Neural cell (in vitro differentiated cells): ENCODE measurements at regions not wholly inside any gene's neighbourhood (a gene's known extent, or its start where the extent isn't known, plus 50 kb on each side); places are given as distances from the start of the nearest gene placed in this dataset.
"Not testable (repeated sequence)": the region's sequence is repeated elsewhere in the genome, so short reads cannot be mapped to it uniquely, and the experiment has no call there.

Experiments
- H2AFZ ChIP-seq: fragments of 200-600, 300-800 bp; sonication (generic), shearing (Covaris generic); 2 replicates; pipeline ENCODE4 v1.6.0; 2014; ENCODE audit warnings: low read depth, mild to moderate bottlenecking, antibody characterized with exemption, low read length, moderate library complexity
- H3F3A ChIP-seq: fragments of 200-600 bp; shearing (Covaris generic); 2 replicates; pipeline ENCODE4 v1.6.1; 2016; ENCODE audit warnings: mild to moderate bottlenecking, moderate library complexity, mixed read lengths, antibody characterized with exemption, low read length; ENCODE audit not compliant: insufficient read depth, poor library complexity, severe bottlenecking
- H3K27ac ChIP-seq: fragments of 200-600, 300-800 bp; sonication (generic), shearing (Covaris generic); 2 replicates; pipeline ENCODE4 v1.5.1; 2014; ENCODE audit warnings: mild to moderate bottlenecking, low read length, moderate library complexity
- H3K27me3 ChIP-seq: fragments of 300-800, 200-600 bp; sonication (generic), shearing (Covaris generic); 2 replicates; pipeline ENCODE4 v1.6.0; 2014; ENCODE audit warnings: mild to moderate bottlenecking, low read depth, low read length, moderate library complexity; ENCODE audit not compliant: insufficient read depth
- H3K36me3 ChIP-seq: fragments of 300-800, 200-600 bp; sonication (generic), shearing (Covaris generic); 2 replicates; pipeline ENCODE4 v1.5.1; 2014; ENCODE audit warnings: mild to moderate bottlenecking, antibody characterized with exemption, low read length, moderate library complexity; ENCODE audit not compliant: insufficient read depth
- H3K4me2 ChIP-seq: fragments of 300-800, 200-600 bp; sonication (generic), shearing (Covaris generic); 2 replicates; pipeline ENCODE4 v1.6.0; 2014; ENCODE audit warnings: mild to moderate bottlenecking, low read length
- H3K4me3 ChIP-seq: fragments of 300-800, 200-600 bp; sonication (generic), shearing (Covaris generic); 2 replicates; pipeline ENCODE4 v1.5.1; 2014; ENCODE audit warnings: mild to moderate bottlenecking, low read length, moderate library complexity
- H3K79me2 ChIP-seq: fragments of 200-600 bp; shearing (Covaris generic); replicated peaks from 2 replicates; pipeline ENCODE4 v1.6.0; 2014; ENCODE audit warnings: mild to moderate bottlenecking, low read length, moderate library complexity; ENCODE audit not compliant: insufficient read depth
- H3K9ac ChIP-seq: fragments of 300-800, 200-600 bp; sonication (generic), shearing (Covaris generic); 2 replicates; pipeline ENCODE4 v1.6.1; 2016; ENCODE audit warnings: mild to moderate bottlenecking, low read length, mixed read lengths
- H3K9me2 ChIP-seq: fragments of 200-600 bp; shearing (Covaris generic); 2 replicates; pipeline ENCODE4 v1.6.1; 2016; ENCODE audit warnings: mild to moderate bottlenecking, low read length, mixed read lengths; ENCODE audit not compliant: insufficient read depth
- H3K9me3 ChIP-seq: fragments of 200-600, 300-800 bp; sonication (generic), shearing (Covaris generic); 2 replicates; pipeline ENCODE4 v1.6.1; 2016; ENCODE audit warnings: mild to moderate bottlenecking, mixed run types, low read length, moderate library complexity, mixed read lengths
- H4K20me1 ChIP-seq: fragments of 200-600 bp; shearing (Covaris generic); 2 replicates; pipeline ENCODE4 v1.6.1; 2016; ENCODE audit warnings: mild to moderate bottlenecking, mixed run types; ENCODE audit not compliant: insufficient read depth
- EP300 ChIP-seq: fragments of 450-650 bp; conservative IDR thresholded peaks from 2 replicates; pipeline ENCODE4 v1.6.1; 2014; ENCODE audit warnings: antibody characterized with exemption, mild to moderate bottlenecking, moderate library complexity; ENCODE audit not compliant: poor library complexity, severe bottlenecking
- EZH2 ChIP-seq: fragments of 200-600, 300-800 bp; shearing (Covaris generic), sonication (generic); IDR thresholded peaks from 2 replicates; pipeline ENCODE4 v1.6.1; 2014; ENCODE audit warnings: antibody characterized with exemption, low read length, borderline replicate concordance, mild to moderate bottlenecking; ENCODE audit not compliant: insufficient read depth, poor library complexity, severe bottlenecking
- MXI1 ChIP-seq: fragments of 450-650 bp; conservative IDR thresholded peaks from 2 replicates; pipeline ENCODE4 v1.6.1; 2014; ENCODE audit warnings: antibody characterized with exemption, mild to moderate bottlenecking; ENCODE audit not compliant: poor library complexity, severe bottlenecking
- POLR2AphosphoS5 ChIP-seq: IDR thresholded peaks from 2 replicates; pipeline ENCODE4 v1.6.1; 2012
- RAD21 ChIP-seq: fragments of 450-650 bp; conservative IDR thresholded peaks from 2 replicates; pipeline ENCODE4 v1.6.1; 2014; ENCODE audit warnings: antibody characterized with exemption, mild to moderate bottlenecking, moderate library complexity
- SMC3 ChIP-seq: fragments of 450-650 bp; conservative IDR thresholded peaks from 2 replicates; pipeline ENCODE4 v1.6.1; 2014; ENCODE audit warnings: antibody characterized with exemption, mild to moderate bottlenecking, moderate library complexity; ENCODE audit not compliant: poor library complexity
- TAF1 ChIP-seq: IDR thresholded peaks from 2 replicates; pipeline ENCODE4 v1.6.1; 2012; ENCODE audit warnings: low read depth
- TF ChIP-seq, protein P1 (sequence below): fragments of 450-650 bp; IDR thresholded peaks from 2 replicates; pipeline ENCODE4 v1.5.1; 2014; ENCODE audit warnings: antibody characterized with exemption, mild to moderate bottlenecking, moderate library complexity; ENCODE audit not compliant: poor library complexity, severe bottlenecking
- TF ChIP-seq, protein P2 (sequence below): IDR thresholded peaks from 2 replicates; pipeline ENCODE4 v1.6.1; 2012; ENCODE audit warnings: borderline replicate concordance

DNA sequence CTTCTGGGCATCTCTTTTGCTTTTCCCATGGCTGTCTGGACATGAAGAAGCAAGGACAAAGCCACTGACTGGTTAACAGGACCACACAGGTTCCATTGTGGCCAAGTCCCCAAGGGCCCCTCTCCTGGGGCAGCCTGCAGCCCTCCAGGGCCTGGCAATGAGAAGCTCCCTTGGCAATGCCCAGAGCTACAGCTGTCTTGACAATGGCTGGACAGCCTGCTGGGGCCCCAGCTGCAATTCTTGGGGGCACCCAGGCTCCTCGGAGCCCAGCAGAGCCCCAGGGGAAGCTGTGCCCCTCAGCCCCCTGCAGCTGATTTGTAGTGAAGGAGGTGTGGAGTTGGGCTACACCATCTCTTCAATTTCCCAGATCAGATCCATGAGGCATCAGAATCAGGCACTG is 384.9 kb upstream of the PODXL start:
- no peaks in the 10 kb centered on the region for H3F3A ChIP-seq
- no peaks in the 10 kb centered on the region for H4K20me1 ChIP-seq
- no peak overlapping the region for H3K9ac ChIP-seq
- H3K4me3 ChIP-seq = no peak overlapping the region
- no peak overlapping the region for H3K4me2 ChIP-seq
- no peak overlapping the region for H3K27ac ChIP-seq
- no peaks in the 10 kb centered on the region for H3K27me3 ChIP-seq
- no peak overlapping the region for H2AFZ ChIP-seq
- H3K9me3 ChIP-seq = no peaks in the 10 kb centered on the region
- H3K79me2 ChIP-seq = no peaks in the 10 kb centered on the region
- H3K36me3 ChIP-seq = no peaks in the 10 kb centered on the region
- no peaks in the 10 kb centered on the region for H3K9me2 ChIP-seq
- TF ChIP-seq TAF1 = no peak
- TF ChIP-seq EP300 = no peak
- TF ChIP-seq, protein P1, sequence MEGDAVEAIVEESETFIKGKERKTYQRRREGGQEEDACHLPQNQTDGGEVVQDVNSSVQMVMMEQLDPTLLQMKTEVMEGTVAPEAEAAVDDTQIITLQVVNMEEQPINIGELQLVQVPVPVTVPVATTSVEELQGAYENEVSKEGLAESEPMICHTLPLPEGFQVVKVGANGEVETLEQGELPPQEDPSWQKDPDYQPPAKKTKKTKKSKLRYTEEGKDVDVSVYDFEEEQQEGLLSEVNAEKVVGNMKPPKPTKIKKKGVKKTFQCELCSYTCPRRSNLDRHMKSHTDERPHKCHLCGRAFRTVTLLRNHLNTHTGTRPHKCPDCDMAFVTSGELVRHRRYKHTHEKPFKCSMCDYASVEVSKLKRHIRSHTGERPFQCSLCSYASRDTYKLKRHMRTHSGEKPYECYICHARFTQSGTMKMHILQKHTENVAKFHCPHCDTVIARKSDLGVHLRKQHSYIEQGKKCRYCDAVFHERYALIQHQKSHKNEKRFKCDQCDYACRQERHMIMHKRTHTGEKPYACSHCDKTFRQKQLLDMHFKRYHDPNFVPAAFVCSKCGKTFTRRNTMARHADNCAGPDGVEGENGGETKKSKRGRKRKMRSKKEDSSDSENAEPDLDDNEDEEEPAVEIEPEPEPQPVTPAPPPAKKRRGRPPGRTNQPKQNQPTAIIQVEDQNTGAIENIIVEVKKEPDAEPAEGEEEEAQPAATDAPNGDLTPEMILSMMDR = no peak

DNA sequence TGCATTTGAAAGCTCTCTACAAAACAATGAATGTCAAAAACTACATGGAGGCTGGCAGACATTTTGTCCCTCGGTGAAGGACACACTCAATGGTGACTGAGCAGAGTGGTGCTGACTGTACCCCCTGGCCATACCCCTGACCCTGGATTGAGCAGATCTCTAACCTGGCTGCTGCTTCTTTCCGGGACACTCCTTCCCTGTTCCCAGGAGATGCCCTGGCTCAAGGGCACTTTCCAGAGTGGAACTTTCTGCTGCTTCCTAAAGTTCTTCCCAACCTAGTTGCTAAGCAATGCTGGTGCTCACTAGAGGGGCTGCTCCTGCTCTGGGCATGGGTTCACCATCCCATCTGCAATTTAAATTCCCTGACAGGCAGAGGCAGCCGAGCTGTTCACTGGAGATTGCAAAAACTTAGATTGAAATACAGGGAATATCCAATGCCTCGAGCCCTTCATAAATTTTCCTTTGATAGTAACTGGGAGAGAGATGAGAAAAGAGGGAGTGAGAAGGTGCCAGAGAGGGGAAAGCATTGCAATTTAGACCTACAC is 384.3 kb upstream of the PODXL start:
- no peak overlapping the region for H2AFZ ChIP-seq
- no peaks in the 10 kb centered on the region for H3K27me3 ChIP-seq
- TF ChIP-seq SMC3 (no peak), EZH2 (no peak), TAF1 (no peak), POLR2AphosphoS5 (no peak), MXI1 (no peak), EP300 (no peak), RAD21 (no peak)
- TF ChIP-seq, protein P2, sequence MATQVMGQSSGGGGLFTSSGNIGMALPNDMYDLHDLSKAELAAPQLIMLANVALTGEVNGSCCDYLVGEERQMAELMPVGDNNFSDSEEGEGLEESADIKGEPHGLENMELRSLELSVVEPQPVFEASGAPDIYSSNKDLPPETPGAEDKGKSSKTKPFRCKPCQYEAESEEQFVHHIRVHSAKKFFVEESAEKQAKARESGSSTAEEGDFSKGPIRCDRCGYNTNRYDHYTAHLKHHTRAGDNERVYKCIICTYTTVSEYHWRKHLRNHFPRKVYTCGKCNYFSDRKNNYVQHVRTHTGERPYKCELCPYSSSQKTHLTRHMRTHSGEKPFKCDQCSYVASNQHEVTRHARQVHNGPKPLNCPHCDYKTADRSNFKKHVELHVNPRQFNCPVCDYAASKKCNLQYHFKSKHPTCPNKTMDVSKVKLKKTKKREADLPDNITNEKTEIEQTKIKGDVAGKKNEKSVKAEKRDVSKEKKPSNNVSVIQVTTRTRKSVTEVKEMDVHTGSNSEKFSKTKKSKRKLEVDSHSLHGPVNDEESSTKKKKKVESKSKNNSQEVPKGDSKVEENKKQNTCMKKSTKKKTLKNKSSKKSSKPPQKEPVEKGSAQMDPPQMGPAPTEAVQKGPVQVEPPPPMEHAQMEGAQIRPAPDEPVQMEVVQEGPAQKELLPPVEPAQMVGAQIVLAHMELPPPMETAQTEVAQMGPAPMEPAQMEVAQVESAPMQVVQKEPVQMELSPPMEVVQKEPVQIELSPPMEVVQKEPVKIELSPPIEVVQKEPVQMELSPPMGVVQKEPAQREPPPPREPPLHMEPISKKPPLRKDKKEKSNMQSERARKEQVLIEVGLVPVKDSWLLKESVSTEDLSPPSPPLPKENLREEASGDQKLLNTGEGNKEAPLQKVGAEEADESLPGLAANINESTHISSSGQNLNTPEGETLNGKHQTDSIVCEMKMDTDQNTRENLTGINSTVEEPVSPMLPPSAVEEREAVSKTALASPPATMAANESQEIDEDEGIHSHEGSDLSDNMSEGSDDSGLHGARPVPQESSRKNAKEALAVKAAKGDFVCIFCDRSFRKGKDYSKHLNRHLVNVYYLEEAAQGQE = no peak
- TF ChIP-seq, protein P1 = no peak
- no peaks in the 10 kb centered on the region for H3K9me2 ChIP-seq
- H3K36me3 ChIP-seq = no peaks in the 10 kb centered on the region
- H4K20me1 ChIP-seq = no peaks in the 10 kb centered on the region
- no peak overlapping the region for H3K9ac ChIP-seq
- no peaks in the 10 kb centered on the region for H3K79me2 ChIP-seq
- H3K27ac ChIP-seq = no peak overlapping the region
- H3F3A ChIP-seq = no peaks in the 10 kb centered on the region
- H3K9me3 ChIP-seq = no peaks in the 10 kb centered on the region
- no peak overlapping the region for H3K4me3 ChIP-seq
- no peak overlapping the region for H3K4me2 ChIP-seq

- H2AFZ ChIP-seq, H3K36me3 ChIP-seq, H3F3A ChIP-seq, H3K9ac ChIP-seq, H4K20me1 ChIP-seq, H3K9me2 ChIP-seq, H3K9me3 ChIP-seq, H3K4me2 ChIP-seq, H3K79me2 ChIP-seq, H3K4me3 ChIP-seq, H3K27me3 ChIP-seq, H3K27ac ChIP-seq: not testable (repeated sequence)
These were observed 382.4 kb upstream of the PODXL start for GRCh38 chr7:131938788-131939187.
